Stimulated activated CD8-positive, alpha-beta memory T cell treated with anti-CD3 and anti-CD28 coated beads, Interleukin-15, amount 100 ng/mL, for 48 hours (primary cell): ENCODE measurements at regions not wholly inside any gene's neighbourhood (a gene's known extent, or its start where the extent isn't known, plus 50 kb on each side); places are given as distances from the start of the nearest gene placed in this dataset.
A peak's percentile ranks its signal among the peaks of the same experiment; 100 is the strongest.

Experiments
- DNase-seq, 2 donors: peaks; one replicate each; pipeline ENCODE4 v3.0.0-alpha.2; 2020; ENCODE audit warnings: low read depth in 2 of 2

GRCh38 chr4:184575306-184575705 lies 73.9 kb downstream of the CASP3 start:
- no peak for DNase-seq

- DNase-seq: no peak
Measured at GRCh38 chr4:184574861-184575260, 74.4 kb downstream of the CASP3 start.

- DNase-seq: no peak
Measured at GRCh38 chr4:184573701-184574100, 75.5 kb downstream of the CASP3 start.

- no peak for DNase-seq
Measured at GRCh38 chr4:184568770-184569169, 80.5 kb downstream of the CASP3 start.

GRCh38 chr4:184563621-184564020 lies 85.6 kb downstream of the CASP3 start:
- no peak for DNase-seq

- no peak for DNase-seq
Measured at GRCh38 chr4:184558996-184559395, 84.6 kb upstream of the IRF2 start.

GRCh38 chr4:184553891-184554290 lies 79.5 kb upstream of the IRF2 start:
- no peak for DNase-seq

GRCh38 chr4:184550476-184550875 lies 76.1 kb upstream of the IRF2 start:
- no peak for DNase-seq

GRCh38 chr4:184548648-184549341 lies 74.4 kb upstream of the IRF2 start:
- DNase-seq: no peak

GRCh38 chr4:184548316-184548647 lies 73.9 kb upstream of the IRF2 start:
- DNase-seq: no peak

GRCh38 chr4:184544788-184545409 lies 70.5 kb upstream of the IRF2 start:
- DNase-seq: no peak

GRCh38 chr4:184541907-184542306 lies 67.6 kb upstream of the IRF2 start:
- no peak for DNase-seq

GRCh38 chr4:184540307-184540706 lies 66.0 kb upstream of the IRF2 start:
- no peak for DNase-seq

- DNase-seq: peak; percentile 40 to 42
Measured at GRCh38 chr4:184538023-184538599, 63.8 kb upstream of the IRF2 start.

GRCh38 chr4:184537269-184538022 lies 63.1 kb upstream of the IRF2 start:
- peak; percentile 85 to 87 for DNase-seq

GRCh38 chr4:184536881-184537248 lies 62.5 kb upstream of the IRF2 start:
- DNase-seq: no peak

GRCh38 chr4:184536065-184536880 lies 61.9 kb upstream of the IRF2 start:
- DNase-seq: no peak

GRCh38 chr4:184534511-184535391 lies 60.4 kb upstream of the IRF2 start:
- DNase-seq: no peak

GRCh38 chr4:184533908-184534307 lies 59.6 kb upstream of the IRF2 start:
- no peak for DNase-seq

- no peak for DNase-seq
Measured at GRCh38 chr4:184531008-184531407, 56.7 kb upstream of the IRF2 start.

GRCh38 chr4:184529283-184529682 lies 54.9 kb upstream of the IRF2 start:
- no peak for DNase-seq
